ENCODE measurements at regions not wholly inside any gene's neighbourhood (a gene's known extent, or its start where the extent isn't known, plus 50 kb on each side); places are given as distances from the start of the nearest gene placed in this dataset.

GRCh38 chr6:6711031-6711785 lies 122.7 kb downstream of the LY86 start:
- H3K4me3 ChIP-seq (ENCODE audit: low read depth, low read length): no peak overlapping the region
- DNase-seq: no peak
- TF ChIP-seq CTCF (IDR thresholded peaks at IDR 0.05; ENCODE audit: low read depth, low read length, missing control alignments): no peak
- H3K27me3 ChIP-seq (replicated peaks): no peaks in the 10 kb centered on the region
- H3K27ac ChIP-seq: no peak overlapping the region
- in situ Hi-C loops (cut with HindIII; ENCODE audit: low pct_ligation_motif_present, low sequenced_read_pairs): loop anchor here (25.0 kb wide), 1 partner anchor 526 kb away; no protein-coding TSS in a partner anchor
- no peaks in the 10 kb centered on the region for H3K36me3 ChIP-seq (replicated peaks)

GRCh38 chr6:6711832-6712448 lies 123.4 kb downstream of the LY86 start:
- DNase-seq: no peak
- Histone ChIP-seq H3K27me3 (replicated peaks) (no peaks in the 10 kb centered on the region), H3K36me3 (replicated peaks) (no peaks in the 10 kb centered on the region), H3K27ac (no peak overlapping the region), H3K4me3 (ENCODE audit: low read depth, low read length) (no peak overlapping the region)
- in situ Hi-C loops (cut with HindIII; ENCODE audit: low pct_ligation_motif_present, low sequenced_read_pairs): loop anchor here (25.0 kb wide), 1 partner anchor 525 kb away; no protein-coding TSS in a partner anchor
- no peak for TF ChIP-seq CTCF (IDR thresholded peaks at IDR 0.05; ENCODE audit: low read depth, low read length, missing control alignments)

- in situ Hi-C loops (cut with HindIII; ENCODE audit: low pct_ligation_motif_present, low sequenced_read_pairs): loop anchor here (25.0 kb wide), 1 partner anchor 525 kb away; no protein-coding TSS in a partner anchor
- peak; percentile 73 for DNase-seq
- Histone ChIP-seq H3K36me3 (replicated peaks) (no peaks in the 10 kb centered on the region), H3K27me3 (replicated peaks) (no peaks in the 10 kb centered on the region), H3K4me3 (ENCODE audit: low read depth, low read length) (no peak overlapping the region), H3K27ac (no peak overlapping the region)
- no peak for TF ChIP-seq CTCF (IDR thresholded peaks at IDR 0.05; ENCODE audit: low read depth, low read length, missing control alignments)
Measured at GRCh38 chr6:6712449-6713403, 124.2 kb downstream of the LY86 start.

GRCh38 chr6:6713657-6714056 lies 125.1 kb downstream of the LY86 start:
- peak; percentile 58 for DNase-seq
- no peaks in the 10 kb centered on the region for H3K36me3 ChIP-seq (replicated peaks)
- no peak for TF ChIP-seq CTCF (IDR thresholded peaks at IDR 0.05; ENCODE audit: low read depth, low read length, missing control alignments)
- no peak overlapping the region for H3K4me3 ChIP-seq (ENCODE audit: low read depth, low read length)
- H3K27ac ChIP-seq: no peak overlapping the region
- no peaks in the 10 kb centered on the region for H3K27me3 ChIP-seq (replicated peaks)
- in situ Hi-C loops (cut with HindIII; ENCODE audit: low pct_ligation_motif_present, low sequenced_read_pairs): loop anchor here (25.0 kb wide), 1 partner anchor 524 kb away; no protein-coding TSS in a partner anchor

GRCh38 chr6:6714118-6714897 lies 125.8 kb downstream of the LY86 start:
- H3K36me3 ChIP-seq (replicated peaks): no peaks in the 10 kb centered on the region
- H3K27me3 ChIP-seq (replicated peaks): no peaks in the 10 kb centered on the region
- TF ChIP-seq CTCF (IDR thresholded peaks at IDR 0.05; ENCODE audit: low read depth, low read length, missing control alignments): no peak
- no peak for DNase-seq
- H3K4me3 ChIP-seq (ENCODE audit: low read depth, low read length): no peak overlapping the region
- no peak overlapping the region for H3K27ac ChIP-seq
- in situ Hi-C loops (cut with HindIII; ENCODE audit: low pct_ligation_motif_present, low sequenced_read_pairs): loop anchor here (25.0 kb wide), 1 partner anchor 523 kb away; no protein-coding TSS in a partner anchor

Data from brain microvascular endothelial cell (primary cell).